Psoas muscle (tissue), 7 donors: ENCODE measurements at regions not wholly inside any gene's neighbourhood (a gene's known extent, or its start where the extent isn't known, plus 50 kb on each side); places are given as distances from the start of the nearest gene placed in this dataset.

Experiments
- ATAC-seq, 4 donors: fragments of 200-7000 bp; cut with Tn5 transposase; one replicate each; pipeline ENCODE4 v1.9.1; 2020; ENCODE audit warnings: moderate library complexity in 3 of 4, mild to moderate bottlenecking in 2 of 4
- DNase-seq, 2 donors: peaks; one replicate each; pipeline ENCODE4 v3.0.0-alpha.2; 2020
- H3K27ac ChIP-seq: fragments of 200-600 bp; one replicate; pipeline ENCODE4 v1.8.0; 2022
- H3K27me3 ChIP-seq, 3 donors: fragments of 200-600 bp in 1 of 3; one replicate each; pipeline versions ENCODE4 v1.6.1 to v1.8.0; 2013 to 2022; ENCODE audit warnings: low read length in 2 of 3, mild to moderate bottlenecking in 2 of 3, moderate library complexity in 1 of 3; ENCODE audit not compliant: insufficient read depth in 3 of 3
- H3K36me3 ChIP-seq, 2 donors: fragments of 200-600 bp in 1 of 2; one replicate each; pipeline versions ENCODE4 v1.6.1 to v1.8.0; 2013 to 2022; ENCODE audit warnings: low read depth in 1 of 2, mild to moderate bottlenecking in 1 of 2, moderate library complexity in 1 of 2; ENCODE audit not compliant: insufficient read depth in 1 of 2
- H3K4me1 ChIP-seq: fragments of 200-600 bp; one replicate; pipeline ENCODE4 v1.8.0; 2022
- H3K4me3 ChIP-seq: fragments of 200-600 bp; one replicate; pipeline ENCODE4 v1.8.0; 2022; ENCODE audit warnings: mild to moderate bottlenecking
- H3K9me3 ChIP-seq: fragments of 200-600 bp; one replicate; pipeline ENCODE4 v1.8.0; 2022
- WGBS, 3 donors: extraction: QIAGEN DNeasy Blood & Tissue Kit; methylation state at CpG; one replicate each; pipeline versions ENCODE4 v1.1.6 to v1.1.7; 2013; 5-methylcytosine and 5-hydroxymethylcytosine counted together
- intact Hi-C, 2 donors: fragments of 100-400 bp; cut with DNase I; formaldehyde crosslinking; loops; one replicate each; pipeline versions ENCODE4 v1.11.0 to v1.14.2; 2022
- TF ChIP-seq, protein P1 (sequence below): fragments of 200-600 bp; IDR thresholded peaks from one replicate; pipeline ENCODE4 v1.8.0; 2022; ENCODE audit warnings: antibody characterized with exemption
- donor health status: healthy with polysubstance abuse.
- donor health status: DM: no; HTN: no; CAD: no; lungs with moderate emphysema.
- donor health status: Bipolar disorder and iron deficiency.
- donor health status: healthy.
- donor health status: DM: yes; HTN: yes; CAD: no.
- donor health status: DM: no; HTN: no; CAD: no.
- donor health status: DM: yes; HTN: yes; CAD: no.

DNA sequence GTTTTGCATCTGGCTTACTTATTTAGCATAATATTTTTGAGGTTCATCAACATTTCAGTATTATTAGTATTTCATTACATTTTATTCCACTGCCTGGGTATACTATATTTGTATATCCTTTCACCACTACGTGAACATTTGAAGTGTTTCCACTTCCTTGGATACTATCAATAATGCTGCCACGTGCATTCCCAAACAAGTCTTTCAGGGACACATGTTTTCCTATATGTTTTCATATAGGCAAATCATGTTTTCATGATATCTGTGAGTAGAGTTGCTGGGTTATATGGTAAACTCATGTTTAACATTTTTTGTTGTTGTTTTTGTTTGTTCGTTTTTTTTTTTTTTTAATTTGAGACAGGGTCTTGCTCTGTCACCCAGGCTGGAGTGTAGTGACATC lies 380.1 kb downstream of the OMA1 start:
- Histone ChIP-seq H3K4me1 (peaks cover 5% of the 10 kb centered on the region), H3K27ac (no peak overlapping the region), H3K4me3 (no peak overlapping the region), H3K27me3 (no peaks in the 10 kb centered on the region), H3K9me3 (no peaks in the 10 kb centered on the region), H3K36me3 (no peaks in the 10 kb centered on the region)
- DNase-seq (no peak), ATAC-seq (no peak)
- intact Hi-C loops = no loop called here
- TF ChIP-seq, protein P1, sequence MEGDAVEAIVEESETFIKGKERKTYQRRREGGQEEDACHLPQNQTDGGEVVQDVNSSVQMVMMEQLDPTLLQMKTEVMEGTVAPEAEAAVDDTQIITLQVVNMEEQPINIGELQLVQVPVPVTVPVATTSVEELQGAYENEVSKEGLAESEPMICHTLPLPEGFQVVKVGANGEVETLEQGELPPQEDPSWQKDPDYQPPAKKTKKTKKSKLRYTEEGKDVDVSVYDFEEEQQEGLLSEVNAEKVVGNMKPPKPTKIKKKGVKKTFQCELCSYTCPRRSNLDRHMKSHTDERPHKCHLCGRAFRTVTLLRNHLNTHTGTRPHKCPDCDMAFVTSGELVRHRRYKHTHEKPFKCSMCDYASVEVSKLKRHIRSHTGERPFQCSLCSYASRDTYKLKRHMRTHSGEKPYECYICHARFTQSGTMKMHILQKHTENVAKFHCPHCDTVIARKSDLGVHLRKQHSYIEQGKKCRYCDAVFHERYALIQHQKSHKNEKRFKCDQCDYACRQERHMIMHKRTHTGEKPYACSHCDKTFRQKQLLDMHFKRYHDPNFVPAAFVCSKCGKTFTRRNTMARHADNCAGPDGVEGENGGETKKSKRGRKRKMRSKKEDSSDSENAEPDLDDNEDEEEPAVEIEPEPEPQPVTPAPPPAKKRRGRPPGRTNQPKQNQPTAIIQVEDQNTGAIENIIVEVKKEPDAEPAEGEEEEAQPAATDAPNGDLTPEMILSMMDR = no peak
- WGBS, 3 donors = 79 to 90% (median 84%) methylated on average over 3 of the region's 3 CpGs

DNA sequence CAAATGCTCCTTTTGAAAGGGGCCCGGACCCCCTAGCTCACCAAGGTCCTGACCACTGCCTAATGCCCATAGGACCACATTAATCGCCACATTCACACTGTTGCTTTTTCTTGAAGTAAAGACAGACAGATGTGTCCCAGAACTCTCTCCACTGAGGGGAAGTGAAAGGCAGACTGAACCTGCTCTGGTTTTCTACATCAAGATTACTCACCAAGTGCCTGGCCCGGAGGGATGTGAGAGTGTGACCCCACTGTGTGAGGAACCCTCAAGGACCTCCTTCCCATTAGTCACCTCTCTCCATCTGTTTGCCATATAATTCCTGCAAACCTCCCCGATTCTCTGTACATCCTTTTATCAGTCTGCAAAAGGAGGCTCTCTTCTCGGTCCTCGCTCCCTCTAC lies 381.5 kb downstream of the OMA1 start:
- ATAC-seq (no peak), DNase-seq (no peak)
- intact Hi-C loops = no loop called here

DNA sequence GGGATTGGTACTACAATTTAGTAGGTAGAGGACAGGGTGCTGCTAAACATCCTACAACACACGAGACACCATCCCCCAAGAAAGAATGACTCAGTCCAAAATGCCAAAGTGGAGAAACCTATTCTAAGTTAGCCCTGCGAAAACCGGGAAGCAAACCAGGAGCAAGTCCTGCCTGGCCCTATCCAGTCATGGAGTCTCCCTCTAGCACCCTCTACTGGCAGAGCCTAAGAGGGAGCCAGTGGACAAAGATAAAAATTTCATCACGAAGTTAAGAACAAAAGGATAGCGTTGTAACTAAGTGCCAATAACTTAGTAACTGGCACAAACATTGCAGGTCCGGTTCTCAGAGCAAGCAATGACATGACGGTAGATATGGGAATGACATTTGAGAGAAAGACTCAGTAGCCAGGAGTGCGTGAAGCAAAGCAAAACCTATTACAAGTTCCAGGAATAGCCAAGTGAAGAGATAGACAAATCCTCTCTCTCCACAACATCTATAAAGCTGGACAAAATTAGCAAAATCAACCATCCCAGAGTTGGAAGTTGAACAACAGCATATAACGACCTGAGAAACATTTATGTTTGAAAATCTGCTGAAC lies 383.5 kb downstream of the OMA1 start:
- 11 to 22% (median 13%) methylated on average over 9 of the region's 9 CpGs for WGBS, 3 donors
- TF ChIP-seq, protein P1 = peak; percentile 80
- Histone ChIP-seq H3K4me3 (no peak overlapping the region), H3K27me3 (no peaks in the 10 kb centered on the region), H3K4me1 (peaks cover 5% of the 10 kb centered on the region), H3K27ac (no peak overlapping the region), H3K9me3 (no peaks in the 10 kb centered on the region), H3K36me3 (no peaks in the 10 kb centered on the region)
- ATAC-seq (peak; percentile 79 to 97 (median 90)), DNase-seq (peak; percentile 21 to 58)
- intact Hi-C loops = loop anchor here (5.0 kb wide), 1 partner anchor 1331 kb away; no protein-coding TSS in a partner anchor

More for the DNA sequence above, 381.5 kb downstream of the OMA1 start:
- TF ChIP-seq, protein P1 = no peak
- Histone ChIP-seq H3K27me3 (no peaks in the 10 kb centered on the region), H3K4me1 (peaks cover 5% of the 10 kb centered on the region), H3K4me3 (no peak overlapping the region), H3K36me3 (no peaks in the 10 kb centered on the region), H3K9me3 (no peaks in the 10 kb centered on the region), H3K27ac (no peak overlapping the region)
- 83 to 92% (median 88%) methylated on average over 6 of the region's 6 CpGs for WGBS, 3 donors

DNA sequence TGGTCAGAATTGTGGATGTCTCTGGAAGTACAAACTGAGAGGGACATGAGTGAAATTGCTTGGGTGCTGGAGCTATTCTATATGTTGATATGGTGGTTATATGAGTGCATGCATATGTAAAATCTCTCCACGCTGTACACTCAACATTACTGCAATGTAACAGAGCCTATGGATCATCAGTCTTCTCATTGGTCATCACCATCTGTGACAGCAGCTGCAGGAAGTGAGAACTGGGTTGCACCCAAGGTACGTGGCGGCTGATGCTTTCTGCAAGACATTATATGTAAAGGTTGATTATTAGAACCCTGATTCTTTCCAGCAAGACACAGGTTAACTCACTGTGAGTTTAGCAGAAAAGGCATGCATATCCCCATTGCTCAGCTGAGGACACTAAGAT lies 387.1 kb downstream of the OMA1 start:
- DNase-seq (no peak), ATAC-seq (no peak)
- no peak overlapping the region for H3K4me3 ChIP-seq
- WGBS, 3 donors = 87 to 92% (median 92%) methylated on average over 3 of the region's 3 CpGs
- no peaks in the 10 kb centered on the region for H3K36me3 ChIP-seq
- no peaks in the 10 kb centered on the region for H3K9me3 ChIP-seq
- H3K27ac ChIP-seq = no peak overlapping the region
- peaks cover 0 to 4% (median 0%) of the 10 kb centered on the region in 3 donors for H3K27me3 ChIP-seq
- intact Hi-C loops = loop anchor here in 1 of 2 donors (10.0 kb wide), 1 partner anchor 735 kb away; the partner anchor contains the start of gene DAB1
- TF ChIP-seq, protein P1 = no peak
- peaks cover 5% of the 10 kb centered on the region for H3K4me1 ChIP-seq
